CD14-positive monocyte (primary cell): ENCODE measurements at regions not wholly inside any gene's neighbourhood (a gene's known extent, or its start where the extent isn't known, plus 50 kb on each side); places are given as distances from the start of the nearest gene placed in this dataset.

Source experiments
- DNase-seq, 3 donors: peaks; one replicate each; pipeline ENCODE4 v3.0.0-alpha.2; 2011 to 2022
- H2AFZ ChIP-seq: 2 replicates; pipeline ENCODE4 v1.6.0; 2012; ENCODE audit warnings: mild to moderate bottlenecking, low read depth, low read length, inconsistent platforms; ENCODE audit not compliant: insufficient read depth, poor library complexity, severe bottlenecking
- H3K27ac ChIP-seq, 2 donors: 1 replicate in 1 of 2; 2 replicates in 1 of 2; pipeline ENCODE4 v1.5.1; 2012 to 2013; ENCODE audit warnings: low read length in 2 of 2, control low read depth in 1 of 2, inconsistent platforms in 1 of 2, low read depth in 1 of 2, mild to moderate bottlenecking in 1 of 2
- H3K27me3 ChIP-seq, 2 donors: one replicate each; pipeline versions ENCODE4 v1.6.0 to v1.6.1; 2011 to 2013; ENCODE audit warnings: low read length in 2 of 2; ENCODE audit not compliant: control insufficient read depth in 2 of 2, insufficient read depth in 2 of 2
- H3K36me3 ChIP-seq, 2 donors: replicated peaks in 1 of 2; 1 replicate in 1 of 2; 2 replicates in 1 of 2; pipeline versions ENCODE4 v1.5.1 to v1.6.1; 2012 to 2013; ENCODE audit warnings: low read length in 2 of 2, control low read depth in 1 of 2, inconsistent platforms in 1 of 2, mild to moderate bottlenecking in 1 of 2; ENCODE audit not compliant: insufficient read depth in 2 of 2, control insufficient read depth in 1 of 2
- H3K4me1 ChIP-seq, 2 donors: 1 replicate in 1 of 2; 2 replicates in 1 of 2; pipeline versions ENCODE4 v1.5.1 to v1.6.1; 2012 to 2013; ENCODE audit warnings: low read length in 2 of 2, control low read depth in 1 of 2, inconsistent platforms in 1 of 2, mild to moderate bottlenecking in 1 of 2, moderate library complexity in 1 of 2; ENCODE audit not compliant: insufficient read depth in 2 of 2, control insufficient read depth in 1 of 2
- H3K4me2 ChIP-seq: replicated peaks from 2 replicates; pipeline ENCODE3; 2012; ENCODE audit warnings: low read length, moderate library complexity, mild to moderate bottlenecking; ENCODE audit not compliant: poor library complexity, severe bottlenecking; ENCODE audit errors: extremely low read depth
- H3K4me3 ChIP-seq, 3 experiments: fragments of 200-600 bp in 1 of 3; sonication (generic) in 1 of 3; replicated peaks in 1 of 3; 1 replicate in 2 of 3; 2 replicates in 1 of 3; pipeline ENCODE4 v1.5.1; 2011 to 2013; ENCODE audit warnings: low read length in 3 of 3, mild to moderate bottlenecking in 3 of 3, control low read depth in 2 of 3, low read depth in 2 of 3, inconsistent platforms in 1 of 3, moderate library complexity in 1 of 3
- H3K79me2 ChIP-seq: 2 replicates; pipeline ENCODE4 v1.6.0; 2012; ENCODE audit warnings: mild to moderate bottlenecking, control low read depth, inconsistent platforms, low read length, moderate library complexity; ENCODE audit not compliant: insufficient read depth
- H3K9ac ChIP-seq: 2 replicates; pipeline ENCODE4 v1.6.0; 2017; ENCODE audit warnings: low read length, mild to moderate bottlenecking; ENCODE audit not compliant: insufficient read depth, poor library complexity, severe bottlenecking
- H3K9me3 ChIP-seq, 2 donors: replicated peaks in 1 of 2; 1 replicate in 1 of 2; 2 replicates in 1 of 2; pipeline versions ENCODE4 v1.5.1 to v1.6.1; 2012 to 2013; ENCODE audit warnings: low read length in 2 of 2, control low read depth in 1 of 2; ENCODE audit not compliant: control insufficient read depth in 1 of 2, insufficient read depth in 1 of 2
- H4K20me1 ChIP-seq: 2 replicates; pipeline ENCODE4 v1.6.0; 2012; ENCODE audit warnings: mild to moderate bottlenecking, low read length, control low read depth, moderate library complexity; ENCODE audit not compliant: insufficient read depth
- H3K27ac Mint-ChIP-seq, 7 donors: one replicate each; pipeline ENCODE4 v1.8.0; 2020; ENCODE audit warnings: mild to moderate bottlenecking in 7 of 7, mixed read lengths in 7 of 7, moderate library complexity in 6 of 7, inconsistent platforms in 2 of 7
- H3K27me3 Mint-ChIP-seq, 3 donors: one replicate each; pipeline ENCODE4 v1.8.0; 2021 to 2022; ENCODE audit warnings: low read depth in 3 of 3, mild to moderate bottlenecking in 3 of 3, mixed read lengths in 3 of 3, moderate library complexity in 3 of 3, inconsistent platforms in 1 of 3
- H3K36me3 Mint-ChIP-seq, 2 donors: one replicate each; pipeline ENCODE4 v1.8.0; 2020; ENCODE audit warnings: mixed read lengths in 2 of 2, inconsistent platforms in 1 of 2, mild to moderate bottlenecking in 1 of 2
- H3K4me1 Mint-ChIP-seq: one replicate; pipeline ENCODE4 v1.8.0; 2020; ENCODE audit warnings: mild to moderate bottlenecking, mixed read lengths
- H3K4me3 Mint-ChIP-seq, 2 donors: one replicate each; pipeline ENCODE4 v1.8.0; 2020; ENCODE audit warnings: mild to moderate bottlenecking in 2 of 2, mixed read lengths in 2 of 2, moderate library complexity in 1 of 2
- H3K9me3 Mint-ChIP-seq, 7 donors: one replicate each; pipeline ENCODE4 v1.8.0; 2020 to 2022; ENCODE audit warnings: mixed read lengths in 7 of 7, mild to moderate bottlenecking in 6 of 7, moderate library complexity in 6 of 7, inconsistent platforms in 2 of 7
- CTCF ChIP-seq: fragments of 200-600 bp; IDR thresholded peaks from one replicate; pipeline ENCODE4 v1.8.0; 2022; ENCODE audit warnings: antibody characterized with exemption, mild to moderate bottlenecking
- WGBS: methylation state at CpG from one replicate; pipeline ENCODE4 v1.1.5; 2013; ENCODE audit warnings: missing lambda C conversion rate; ENCODE audit not compliant: insufficient coverage; 5-methylcytosine and 5-hydroxymethylcytosine counted together
- intact Hi-C, 2 donors: fragments of 100-400 bp; cut with micrococcal nuclease; formaldehyde crosslinking; loops; one replicate each; pipeline versions ENCODE4 v1.15.0 to v1.15.1; 2023

- TF ChIP-seq CTCF, result no peak
Observed at GRCh38 chr17:13761038-13761603, 159.4 kb upstream of the HS3ST3A1 start.

GRCh38 chr17:13765701-13766100 is 164.0 kb upstream of the HS3ST3A1 start:
- Histone ChIP-seq H4K20me1 (no peaks in the 10 kb centered on the region), H3K36me3 (no peaks in the 10 kb centered on the region), H3K9me3 (peaks cover 11 to 21% of the 10 kb centered on the region in 2 donors), H3K9ac (no peak overlapping the region), H3K4me2 (no peak overlapping the region), H3K27ac (no peak overlapping the region), H3K4me3 (no peak overlapping the region), H3K79me2 (no peaks in the 10 kb centered on the region), H3K4me1 (no peaks in the 10 kb centered on the region), H2AFZ (no peak overlapping the region), H3K27me3 (no peaks in the 10 kb centered on the region)
- Mint-ChIP-seq H3K27ac (no peak overlapping the region), H3K4me1 (no peaks in the 10 kb centered on the region), H3K27me3 (peaks cover 1 to 5% (median 2%) of the 10 kb centered on the region in 3 donors), H3K4me3 (no peak overlapping the region), H3K36me3 (no peaks in the 10 kb centered on the region), H3K9me3 (peaks cover 7 to 31% (median 21%) of the 10 kb centered on the region in 7 donors)
- TF ChIP-seq CTCF, result no peak
- DNase-seq, result no peak
- intact Hi-C loops, result no loop called here
- 100% methylated on average over 1 of the region's 2 CpGs for WGBS

More at GRCh38 chr17:13761038-13761603, 159.4 kb upstream of the HS3ST3A1 start:
- peaks cover 1 to 6% (median 3%) of the 10 kb centered on the region in 3 donors for H3K27me3 Mint-ChIP-seq
- H3K4me1 ChIP-seq, result no peaks in the 10 kb centered on the region
- H3K27ac ChIP-seq, result no peak overlapping the region
- no peak overlapping the region for H3K4me3 Mint-ChIP-seq
- no peaks in the 10 kb centered on the region for H3K36me3 ChIP-seq
- H2AFZ ChIP-seq, result no peak overlapping the region
- H3K4me3 ChIP-seq, result no peak overlapping the region
- intact Hi-C loops, result no loop called here
- no peak overlapping the region for H3K27ac Mint-ChIP-seq
- H3K4me2 ChIP-seq, result no peak overlapping the region
- no peaks in the 10 kb centered on the region for H3K79me2 ChIP-seq
- no peaks in the 10 kb centered on the region for H3K4me1 Mint-ChIP-seq
- no CpG with 5 or more reads among the region's 2 CpGs for WGBS
- H3K9me3 ChIP-seq, result peaks cover 0 to 10% of the 10 kb centered on the region in 2 donors
- H3K27me3 ChIP-seq, result no peaks in the 10 kb centered on the region
- DNase-seq, result no peak
- H3K9me3 Mint-ChIP-seq, result peaks cover 0 to 12% (median 7%) of the 10 kb centered on the region in 7 donors
- no peaks in the 10 kb centered on the region for H3K36me3 Mint-ChIP-seq
- H3K9ac ChIP-seq, result no peak overlapping the region
- H4K20me1 ChIP-seq, result no peaks in the 10 kb centered on the region
